ENCODE measurements at regions not wholly inside any gene's neighbourhood (a gene's known extent, or its start where the extent isn't known, plus 50 kb on each side); places are given as distances from the start of the nearest gene placed in this dataset.

DNA sequence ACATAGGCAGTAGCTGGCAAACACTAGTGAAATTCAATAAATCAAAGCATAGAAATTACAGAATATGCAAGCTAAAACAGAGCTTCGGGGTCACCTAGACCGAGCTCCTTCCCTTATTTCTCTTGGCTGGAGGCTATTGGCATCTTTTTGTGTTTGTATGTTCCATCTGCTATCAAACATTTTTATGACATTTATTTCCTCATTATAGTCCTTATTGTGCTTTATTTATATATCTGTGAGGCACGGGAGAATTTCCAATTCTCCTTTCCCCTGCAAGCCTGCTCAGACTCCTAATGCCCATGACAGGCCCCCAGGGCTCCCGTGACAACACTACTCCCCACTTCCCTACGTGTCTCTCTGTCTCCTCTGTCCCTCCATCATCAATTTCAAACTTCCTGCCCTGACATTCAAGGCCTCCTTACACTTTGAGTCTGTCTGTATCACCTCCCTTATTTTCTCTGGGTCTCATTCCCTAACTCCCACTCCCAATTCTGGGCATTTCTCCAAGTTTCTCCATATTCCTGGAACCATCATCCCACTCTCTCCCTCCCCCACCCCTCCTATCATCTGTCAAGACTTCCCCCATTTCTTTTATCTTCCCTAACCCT lies 316.9 kb downstream of the OSR1 start:
- no peak for DNase-seq (ENCODE audit: low spot score in 2 of 2)
- H3K36me3 ChIP-seq = no peaks in the 10 kb centered on the region
- H3K4me1 ChIP-seq = no peaks in the 10 kb centered on the region
- intact Hi-C loops (cut with DNase I) = no loop called here
- H3K9me3 ChIP-seq = no peaks in the 10 kb centered on the region
- no peaks in the 10 kb centered on the region for H3K27me3 ChIP-seq
- TF ChIP-seq, protein P1, sequence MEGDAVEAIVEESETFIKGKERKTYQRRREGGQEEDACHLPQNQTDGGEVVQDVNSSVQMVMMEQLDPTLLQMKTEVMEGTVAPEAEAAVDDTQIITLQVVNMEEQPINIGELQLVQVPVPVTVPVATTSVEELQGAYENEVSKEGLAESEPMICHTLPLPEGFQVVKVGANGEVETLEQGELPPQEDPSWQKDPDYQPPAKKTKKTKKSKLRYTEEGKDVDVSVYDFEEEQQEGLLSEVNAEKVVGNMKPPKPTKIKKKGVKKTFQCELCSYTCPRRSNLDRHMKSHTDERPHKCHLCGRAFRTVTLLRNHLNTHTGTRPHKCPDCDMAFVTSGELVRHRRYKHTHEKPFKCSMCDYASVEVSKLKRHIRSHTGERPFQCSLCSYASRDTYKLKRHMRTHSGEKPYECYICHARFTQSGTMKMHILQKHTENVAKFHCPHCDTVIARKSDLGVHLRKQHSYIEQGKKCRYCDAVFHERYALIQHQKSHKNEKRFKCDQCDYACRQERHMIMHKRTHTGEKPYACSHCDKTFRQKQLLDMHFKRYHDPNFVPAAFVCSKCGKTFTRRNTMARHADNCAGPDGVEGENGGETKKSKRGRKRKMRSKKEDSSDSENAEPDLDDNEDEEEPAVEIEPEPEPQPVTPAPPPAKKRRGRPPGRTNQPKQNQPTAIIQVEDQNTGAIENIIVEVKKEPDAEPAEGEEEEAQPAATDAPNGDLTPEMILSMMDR (IDR thresholded peaks at IDR 0.05) = no peak
- no peak overlapping the region for H3K4me3 ChIP-seq
- no peak overlapping the region for H3K27ac ChIP-seq

DNA sequence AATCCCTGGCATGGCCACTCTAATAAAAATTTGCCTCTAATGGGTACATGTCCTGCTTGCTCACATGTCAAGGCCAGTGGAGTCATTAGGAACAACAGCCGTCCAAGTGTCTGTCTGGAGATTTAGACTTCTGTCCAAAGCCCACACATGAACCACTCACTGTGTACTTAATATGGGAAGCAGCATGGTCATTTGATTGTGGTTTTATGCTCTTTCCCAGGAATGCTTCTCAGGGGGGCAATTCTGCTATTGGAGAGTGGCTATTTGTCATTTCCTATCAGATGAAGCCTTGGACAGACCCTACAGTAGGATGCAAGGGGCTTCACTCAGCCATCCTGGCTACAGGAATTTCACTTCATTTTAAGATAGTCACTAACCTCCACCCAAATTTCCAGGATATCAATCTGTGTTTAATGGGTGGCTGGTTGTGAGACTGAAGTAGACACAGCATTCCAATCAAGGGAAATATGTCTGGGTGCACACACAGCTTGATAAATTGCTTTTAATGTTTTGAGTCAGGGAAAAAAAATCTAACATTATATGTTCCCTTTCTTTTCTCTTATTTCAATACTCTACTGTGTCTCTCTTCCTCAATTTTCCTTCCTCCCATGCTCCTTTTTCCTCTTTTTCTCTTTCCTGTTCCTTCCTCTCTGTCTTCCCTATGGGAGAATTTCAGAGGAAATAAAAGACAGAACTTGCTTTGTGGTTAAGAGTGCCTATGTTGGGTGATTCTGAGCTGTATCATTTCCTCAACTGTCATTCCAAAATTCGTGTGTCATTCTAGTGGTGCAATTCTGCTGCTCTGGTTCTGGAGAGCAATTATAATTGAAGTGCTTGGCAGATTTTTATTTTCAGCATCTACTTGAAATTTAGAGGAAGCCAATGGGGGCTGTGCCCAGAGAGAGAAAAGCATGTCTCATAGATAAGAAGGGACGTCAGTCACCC lies 320.1 kb downstream of the OSR1 start:
- Histone ChIP-seq H3K27ac (no peak overlapping the region), H3K4me1 (no peaks in the 10 kb centered on the region), H3K27me3 (no peaks in the 10 kb centered on the region), H3K9me3 (no peaks in the 10 kb centered on the region), H3K4me3 (no peak overlapping the region), H3K36me3 (no peaks in the 10 kb centered on the region)
- no peak for DNase-seq (ENCODE audit: low spot score in 2 of 2)
- intact Hi-C loops (cut with DNase I) = no loop called here
- TF ChIP-seq, protein P1 (IDR thresholded peaks at IDR 0.05) = no peak

DNA sequence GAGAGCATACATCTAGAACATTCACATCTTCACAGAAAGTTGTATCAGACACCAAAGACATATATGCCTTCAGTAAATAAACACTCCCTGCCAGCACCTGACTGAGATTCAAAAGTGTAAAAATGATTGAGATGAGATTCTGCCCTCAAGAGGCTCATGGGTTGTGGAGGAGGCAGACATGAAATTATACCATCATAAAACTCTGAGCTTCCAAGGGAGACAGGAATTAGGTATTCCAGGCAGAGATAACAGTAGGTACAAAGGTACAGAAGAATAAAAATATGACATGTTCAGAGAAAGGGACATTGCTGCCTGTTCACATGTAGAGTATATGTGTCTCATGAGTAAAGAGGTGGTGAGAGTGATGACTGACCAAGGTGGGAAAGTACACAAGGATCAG lies 322.3 kb downstream of the OSR1 start:
- H3K27me3 ChIP-seq = no peaks in the 10 kb centered on the region
- H3K36me3 ChIP-seq = no peaks in the 10 kb centered on the region
- H3K4me1 ChIP-seq = peaks cover 0 to 4% of the 10 kb centered on the region in 2 donors
- no peak overlapping the region for H3K4me3 ChIP-seq
- intact Hi-C loops (cut with DNase I) = no loop called here
- H3K27ac ChIP-seq = no peak overlapping the region
- no peaks in the 10 kb centered on the region for H3K9me3 ChIP-seq
- TF ChIP-seq, protein P1 (IDR thresholded peaks at IDR 0.05) = no peak
- no peak for DNase-seq (ENCODE audit: low spot score in 2 of 2)

DNA sequence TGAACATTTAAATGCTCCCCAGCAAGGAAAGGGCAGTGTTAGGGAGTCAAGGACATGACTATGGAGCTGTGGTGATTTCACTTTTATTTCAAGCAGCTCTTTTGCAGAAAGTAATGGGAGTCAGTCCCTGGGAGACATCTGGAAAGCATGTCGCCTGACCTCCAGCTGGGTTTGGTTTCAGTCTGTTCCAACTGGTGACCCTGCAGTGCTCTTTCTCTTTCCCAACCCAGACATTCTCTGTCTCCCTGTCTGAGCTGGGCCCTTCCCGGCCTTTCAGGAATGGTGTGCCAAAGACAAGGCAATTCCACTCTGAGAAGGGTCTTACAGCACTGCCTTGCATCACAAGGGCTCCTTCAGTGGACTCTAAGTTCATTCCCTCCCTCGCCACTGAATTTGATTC lies 323.2 kb downstream of the OSR1 start:
- Histone ChIP-seq H3K9me3 (no peaks in the 10 kb centered on the region), H3K27me3 (no peaks in the 10 kb centered on the region), H3K27ac (no peak overlapping the region), H3K36me3 (no peaks in the 10 kb centered on the region), H3K4me1 (peaks cover 0 to 4% of the 10 kb centered on the region in 2 donors), H3K4me3 (no peak overlapping the region)
- intact Hi-C loops (cut with DNase I) = no loop called here
- no peak for DNase-seq (ENCODE audit: low spot score in 2 of 2)
- TF ChIP-seq, protein P1 (IDR thresholded peaks at IDR 0.05) = no peak

DNA sequence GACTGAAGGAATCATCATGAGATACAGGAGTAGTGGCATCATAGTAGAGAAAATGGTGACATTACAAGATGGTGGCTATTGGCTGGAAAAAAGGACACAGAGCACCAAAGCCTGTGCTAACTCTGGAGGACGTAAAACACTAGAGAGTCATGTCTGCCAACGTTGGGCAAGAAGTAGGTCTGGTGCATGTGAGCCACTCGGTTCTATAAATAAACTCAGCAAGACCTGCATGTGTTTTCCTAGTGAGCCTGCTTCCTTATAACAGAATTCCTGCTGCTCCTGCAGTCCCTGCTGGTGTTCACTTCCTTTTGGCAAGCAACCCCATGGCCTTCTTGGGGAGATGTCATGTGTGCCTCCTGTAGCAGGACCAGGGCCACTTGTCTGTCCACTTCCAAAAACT lies 325.2 kb downstream of the OSR1 start:
- peak in 1 of 2 donors; percentile 11 for DNase-seq (ENCODE audit: low spot score in 2 of 2)
- Histone ChIP-seq H3K27me3 (no peaks in the 10 kb centered on the region), H3K4me1 (peaks cover 0 to 4% of the 10 kb centered on the region in 2 donors), H3K27ac (no peak overlapping the region), H3K36me3 (no peaks in the 10 kb centered on the region), H3K9me3 (no peaks in the 10 kb centered on the region), H3K4me3 (no peak overlapping the region)
- intact Hi-C loops (cut with DNase I) = no loop called here
- TF ChIP-seq, protein P1 (IDR thresholded peaks at IDR 0.05) = no peak
